Mesenchymal stem cell (in vitro differentiated cells and primary cell): ENCODE measurements at regions not wholly inside any gene's neighbourhood (a gene's known extent, or its start where the extent isn't known, plus 50 kb on each side); places are given as distances from the start of the nearest gene placed in this dataset.
"Not testable (repeated sequence)": the region's sequence is repeated elsewhere in the genome, so short reads cannot be mapped to it uniquely, and the experiment has no call there.

ENCODE experiments used
- DNase-seq: peaks from one replicate; pipeline ENCODE4 v3.0.0-alpha.2; 2013
- H2AFZ ChIP-seq: one replicate; pipeline ENCODE4 v1.6.1; 2013; ENCODE audit warnings: low read depth, mild to moderate bottlenecking, control low read depth, inconsistent platforms, low read length, moderate library complexity
- H2AK5ac ChIP-seq: 2 replicates; pipeline ENCODE4 v1.6.1; 2013; ENCODE audit warnings: low read length, moderate library complexity, mild to moderate bottlenecking, inconsistent platforms; ENCODE audit not compliant: severe bottlenecking
- H2BK120ac ChIP-seq: one replicate; pipeline ENCODE4 v1.6.1; 2013; ENCODE audit warnings: low read depth, mild to moderate bottlenecking, inconsistent platforms, low read length, moderate library complexity
- H2BK12ac ChIP-seq, 2 experiments: one replicate each; pipeline ENCODE4 v1.6.1; 2013; ENCODE audit warnings: inconsistent platforms in 2 of 2, low read length in 2 of 2, mild to moderate bottlenecking in 2 of 2, moderate library complexity in 2 of 2, control low read depth in 1 of 2
- H2BK15ac ChIP-seq: one replicate; pipeline ENCODE4 v1.6.1; 2013; ENCODE audit warnings: mild to moderate bottlenecking, low read depth, inconsistent platforms; ENCODE audit not compliant: poor library complexity, severe bottlenecking
- H2BK5ac ChIP-seq: 2 replicates; pipeline ENCODE4 v1.6.1; 2013; ENCODE audit warnings: low read depth, mild to moderate bottlenecking, low read length, control low read depth, inconsistent platforms; ENCODE audit not compliant: poor library complexity, severe bottlenecking
- H3K14ac ChIP-seq, 2 experiments: one replicate each; pipeline ENCODE4 v1.6.1; 2013; ENCODE audit warnings: inconsistent platforms in 2 of 2, low read length in 2 of 2, control low read depth in 1 of 2, mild to moderate bottlenecking in 1 of 2, moderate library complexity in 1 of 2
- H3K18ac ChIP-seq, 2 experiments: one replicate each; pipeline ENCODE4 v1.6.1; 2013; ENCODE audit warnings: inconsistent platforms in 2 of 2, low read length in 2 of 2, control low read depth in 1 of 2, low read depth in 1 of 2, mild to moderate bottlenecking in 1 of 2
- H3K23ac ChIP-seq, 2 experiments: one replicate each; pipeline ENCODE4 v1.6.1; 2013; ENCODE audit warnings: inconsistent platforms in 2 of 2, low read length in 2 of 2, mild to moderate bottlenecking in 2 of 2, moderate library complexity in 2 of 2, control low read depth in 1 of 2
- H3K27ac ChIP-seq: 2 replicates; pipeline ENCODE4 v1.5.1; 2013; ENCODE audit warnings: mild to moderate bottlenecking, moderate library complexity, low read length, control low read depth, inconsistent platforms; ENCODE audit not compliant: poor library complexity, severe bottlenecking
- H3K27me3 ChIP-seq, 2 experiments: 2 replicates each; pipeline versions ENCODE4 v1.6.1 to v1.7.0; 2013; ENCODE audit warnings: low read length in 2 of 2, mild to moderate bottlenecking in 2 of 2, moderate library complexity in 2 of 2, control low read depth in 1 of 2, inconsistent platforms in 1 of 2; ENCODE audit not compliant: control insufficient read depth in 1 of 2, insufficient read depth in 1 of 2
- H3K36me3 ChIP-seq, 2 experiments: 2 replicates each; pipeline versions ENCODE4 v1.6.1 to v1.7.0; 2013; ENCODE audit warnings: low read length in 2 of 2, control low read depth in 1 of 2, inconsistent platforms in 1 of 2, low read depth in 1 of 2, mild to moderate bottlenecking in 1 of 2; ENCODE audit not compliant: insufficient read depth in 2 of 2, control insufficient read depth in 1 of 2
- H3K4ac ChIP-seq, 2 experiments: one replicate each; pipeline ENCODE4 v1.6.1; 2013; ENCODE audit warnings: inconsistent platforms in 2 of 2, low read length in 2 of 2, mild to moderate bottlenecking in 2 of 2, moderate library complexity in 2 of 2, control low read depth in 1 of 2, low read depth in 1 of 2
- H3K4me1 ChIP-seq: 2 replicates; pipeline ENCODE4 v1.6.1; 2013; ENCODE audit warnings: low read depth, low read length, control low read depth; ENCODE audit not compliant: control insufficient read depth, insufficient read depth
- H3K4me2 ChIP-seq: 2 replicates; pipeline ENCODE4 v1.6.1; 2013; ENCODE audit warnings: low read length, mild to moderate bottlenecking, inconsistent platforms; ENCODE audit not compliant: poor library complexity, severe bottlenecking
- H3K4me3 ChIP-seq, 2 experiments: 2 replicates each; pipeline versions ENCODE4 v1.5.1 to v1.7.0; 2013; ENCODE audit warnings: low read length in 2 of 2, mild to moderate bottlenecking in 2 of 2, control low read depth in 1 of 2, low read depth in 1 of 2; ENCODE audit not compliant: insufficient read depth in 1 of 2
- H3K79me1 ChIP-seq: replicated peaks from 2 replicates; pipeline ENCODE4 v1.6.1; 2013; ENCODE audit warnings: mild to moderate bottlenecking, control low read depth, low read length, inconsistent platforms; ENCODE audit not compliant: poor library complexity, severe bottlenecking
- H3K9ac ChIP-seq: 2 replicates; pipeline ENCODE4 v1.7.0; 2013; ENCODE audit warnings: mild to moderate bottlenecking, low read length, moderate library complexity
- H3K9me3 ChIP-seq: 2 replicates; pipeline ENCODE4 v1.7.0; 2013; ENCODE audit warnings: mild to moderate bottlenecking, low read length; ENCODE audit not compliant: control insufficient read depth
- H4K8ac ChIP-seq: one replicate; pipeline ENCODE4 v1.6.1; 2013; ENCODE audit warnings: inconsistent platforms, mild to moderate bottlenecking, low read length, moderate library complexity
- H4K91ac ChIP-seq: one replicate; pipeline ENCODE4 v1.6.1; 2013; ENCODE audit warnings: mild to moderate bottlenecking, low read length, inconsistent platforms
- WGBS: methylation state at CpG from one replicate; pipeline ENCODE4 v1.1.7; 2013; ENCODE audit warnings: mixed read lengths; 5-methylcytosine and 5-hydroxymethylcytosine counted together

- Histone ChIP-seq H3K4ac (no peak overlapping the region), H2AK5ac (no peak overlapping the region), H2BK15ac (no peak overlapping the region), H3K18ac (no peak overlapping the region), H3K4me3 (no peak overlapping the region), H3K4me2 (no peak overlapping the region), H3K14ac (no peak overlapping the region), H3K36me3 (no peaks in the 10 kb centered on the region), H3K27me3 (no peaks in the 10 kb centered on the region), H4K91ac (no peak overlapping the region), H3K23ac (no peak overlapping the region), H2BK12ac (no peak overlapping the region), H4K8ac (no peak overlapping the region), H2BK120ac (no peak overlapping the region), H2BK5ac (no peak overlapping the region), H3K4me1 (no peaks in the 10 kb centered on the region), H2AFZ (no peak overlapping the region), H3K9me3 (peaks cover 7% of the 10 kb centered on the region), H3K27ac (no peak overlapping the region), H3K9ac (no peak overlapping the region), H3K79me1 (no peaks in the 10 kb centered on the region)
- WGBS, result 78% methylated on average over 6 of the region's 7 CpGs
- DNase-seq, result no peak
Observed at GRCh38 chr10:37067576-37067975, 57.8 kb upstream of the ANKRD30A start.

DNA sequence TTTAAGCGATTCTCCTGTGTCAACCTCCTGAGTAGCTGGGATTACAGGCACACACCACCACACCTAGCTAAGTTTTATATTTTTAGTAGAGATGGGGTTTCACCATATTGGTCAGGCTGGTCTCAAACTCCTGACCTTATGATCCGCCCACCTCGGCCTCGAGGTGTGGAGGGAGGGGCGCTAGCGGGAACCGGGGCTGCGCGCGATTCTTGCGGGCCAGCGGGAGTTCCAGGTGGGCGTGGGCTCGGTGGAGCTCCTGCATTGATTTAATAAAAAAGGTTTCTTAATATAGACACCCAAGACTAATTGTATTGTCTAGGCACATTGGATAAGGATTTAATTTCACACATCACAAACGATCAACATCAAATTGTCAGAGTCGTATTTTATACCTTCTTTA is 63.1 kb upstream of the ANKRD30A start:
- H4K8ac ChIP-seq, H3K23ac ChIP-seq, H3K18ac ChIP-seq, H3K79me1 ChIP-seq, H3K4me2 ChIP-seq, H3K4me1 ChIP-seq, H3K4me3 ChIP-seq, H2AFZ ChIP-seq, H3K27ac ChIP-seq, H3K4ac ChIP-seq, H3K27me3 ChIP-seq, H3K36me3 ChIP-seq, H3K9ac ChIP-seq, H2BK15ac ChIP-seq, H3K9me3 ChIP-seq, H3K14ac ChIP-seq, H2BK12ac ChIP-seq, H4K91ac ChIP-seq, DNase-seq, H2BK120ac ChIP-seq, H2BK5ac ChIP-seq, H2AK5ac ChIP-seq: not testable (repeated sequence)
- 94% methylated on average over 11 of the region's 16 CpGs for WGBS

- Histone ChIP-seq H3K9me3 (no peaks in the 10 kb centered on the region), H3K4me3 (no peak overlapping the region), H3K36me3 (no peaks in the 10 kb centered on the region), H3K79me1 (no peaks in the 10 kb centered on the region), H3K9ac (no peak overlapping the region), H3K27ac (no peak overlapping the region), H3K27me3 (no peaks in the 10 kb centered on the region), H2BK15ac (no peak overlapping the region), H2AFZ (no peak overlapping the region), H2AK5ac (no peak overlapping the region), H3K4ac (no peak overlapping the region), H3K18ac (no peak overlapping the region), H3K23ac (no peak overlapping the region), H2BK120ac (no peak overlapping the region), H4K8ac (no peak overlapping the region), H4K91ac (no peak overlapping the region), H2BK5ac (no peak overlapping the region), H3K4me2 (no peak overlapping the region), H2BK12ac (no peak overlapping the region), H3K4me1 (no peaks in the 10 kb centered on the region), H3K14ac (no peak overlapping the region)
- no peak for DNase-seq
- no CpG with 5 or more reads among the region's 1 CpG for WGBS
Observed at GRCh38 chr10:37057261-37057660, 68.1 kb upstream of the ANKRD30A start.

- H3K4me3 ChIP-seq, result no peak overlapping the region
- H2AK5ac ChIP-seq, result no peak overlapping the region
- no peak for DNase-seq
- no peak overlapping the region for H2BK120ac ChIP-seq
- no peaks in the 10 kb centered on the region for H3K9me3 ChIP-seq
- no peak overlapping the region for H4K91ac ChIP-seq
- H4K8ac ChIP-seq, result no peak overlapping the region
- no peak overlapping the region for H3K14ac ChIP-seq
- H3K4me2 ChIP-seq, result no peak overlapping the region
- H2BK5ac ChIP-seq, result no peak overlapping the region
- no peak overlapping the region for H3K27ac ChIP-seq
- H3K18ac ChIP-seq, result no peak overlapping the region
- H3K79me1 ChIP-seq, result no peaks in the 10 kb centered on the region
- no peaks in the 10 kb centered on the region for H3K36me3 ChIP-seq
- 69% methylated on average over 2 of the region's 3 CpGs for WGBS
- H3K23ac ChIP-seq, result no peak overlapping the region
- no peak overlapping the region for H3K9ac ChIP-seq
- H2BK12ac ChIP-seq, result no peak overlapping the region
- no peaks in the 10 kb centered on the region for H3K4me1 ChIP-seq
- no peak overlapping the region for H2BK15ac ChIP-seq
- no peaks in the 10 kb centered on the region for H3K27me3 ChIP-seq
- H3K4ac ChIP-seq, result no peak overlapping the region
- H2AFZ ChIP-seq, result no peak overlapping the region
Observed at GRCh38 chr10:37053476-37053875, 71.9 kb upstream of the ANKRD30A start.
